GM18520 (cell line): ENCODE measurements at regions not wholly inside any gene's neighbourhood (a gene's known extent, or its start where the extent isn't known, plus 50 kb on each side); places are given as distances from the start of the nearest gene placed in this dataset.

Experiments used
- ATAC-seq: cut with Tn5 transposase; IDR thresholded peaks from one replicate; pipeline ENCODE4 v1.9.1; 2021; ENCODE audit not compliant: unreplicated experiment

DNA sequence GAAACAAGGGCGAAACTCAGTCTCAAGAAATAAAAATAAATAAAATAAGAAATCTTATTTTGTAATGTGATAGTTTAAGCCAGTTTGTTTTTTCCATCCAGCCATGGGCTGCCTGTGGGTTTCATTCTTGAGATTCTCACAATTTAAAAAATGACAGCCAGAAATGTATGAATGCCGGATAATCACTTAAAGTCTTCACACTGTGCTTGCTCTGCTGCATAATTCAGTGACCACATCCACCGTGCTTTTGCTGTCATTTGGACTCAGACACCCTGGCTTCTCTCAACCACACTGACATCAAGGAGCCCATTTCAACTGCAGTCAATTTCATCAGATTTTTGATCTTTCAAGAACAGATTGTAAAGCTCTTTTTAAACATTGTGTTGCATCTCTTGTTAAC lies 61.0 kb upstream of the DAPK1 start:
- no peak for ATAC-seq

DNA sequence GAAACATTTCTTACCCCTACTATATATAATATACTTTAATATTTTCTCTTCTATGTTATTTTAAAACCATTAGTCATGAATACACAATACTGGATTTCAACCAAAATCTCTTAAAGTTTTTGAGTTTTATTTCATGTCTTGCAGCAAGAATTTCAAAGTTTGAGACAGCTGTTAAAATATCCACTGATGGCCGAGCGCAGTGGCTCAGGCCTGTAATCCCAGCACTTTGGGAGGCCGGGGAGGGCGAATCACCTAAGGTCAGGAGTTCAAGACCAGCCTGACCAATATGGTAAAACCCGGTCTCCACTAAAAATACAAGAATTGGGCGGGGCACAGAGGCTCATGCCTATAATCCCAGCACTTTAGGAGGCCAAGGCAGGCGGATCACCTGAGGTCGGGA lies 59.7 kb upstream of the DAPK1 start:
- ATAC-seq: no peak

DNA sequence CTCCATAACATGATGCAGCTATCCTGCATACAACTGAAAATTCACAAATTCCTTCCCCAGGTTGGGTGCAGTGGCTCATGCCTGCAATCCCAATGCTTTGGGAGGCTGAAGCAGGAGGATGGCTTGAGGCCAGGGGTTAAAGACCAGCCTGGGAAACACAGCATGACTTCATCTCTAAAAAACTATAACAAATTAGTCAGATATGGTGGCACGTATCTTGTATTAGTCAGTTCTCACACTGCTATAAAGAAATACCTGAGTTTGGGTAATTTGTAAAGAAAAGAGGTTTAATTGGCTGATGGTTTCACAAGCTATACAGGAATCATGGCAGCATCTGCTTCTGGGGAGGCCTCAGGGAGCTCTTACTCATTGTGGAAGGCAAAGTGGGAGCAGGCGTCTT lies 56.4 kb upstream of the DAPK1 start:
- no peak for ATAC-seq

DNA sequence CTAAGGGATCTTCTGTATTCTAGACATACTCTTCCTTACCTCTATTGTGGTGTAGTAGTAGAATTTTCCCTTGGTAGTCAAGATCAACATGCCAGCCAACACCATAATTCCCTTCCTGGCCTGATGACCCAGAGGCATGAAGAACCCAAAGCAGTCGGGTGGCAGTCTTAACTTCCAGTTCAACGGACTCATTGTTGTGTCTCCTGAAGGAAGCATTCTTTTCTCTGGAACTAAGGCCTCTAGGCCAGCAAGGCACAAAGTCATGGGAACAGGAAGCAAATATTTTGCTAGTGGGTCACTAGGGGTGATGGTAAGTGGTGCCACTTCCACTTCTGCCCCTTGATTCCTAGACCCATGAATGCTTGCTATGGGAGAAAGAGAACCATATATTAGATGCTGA lies 55.2 kb upstream of the DAPK1 start:
- ATAC-seq: no peak

DNA sequence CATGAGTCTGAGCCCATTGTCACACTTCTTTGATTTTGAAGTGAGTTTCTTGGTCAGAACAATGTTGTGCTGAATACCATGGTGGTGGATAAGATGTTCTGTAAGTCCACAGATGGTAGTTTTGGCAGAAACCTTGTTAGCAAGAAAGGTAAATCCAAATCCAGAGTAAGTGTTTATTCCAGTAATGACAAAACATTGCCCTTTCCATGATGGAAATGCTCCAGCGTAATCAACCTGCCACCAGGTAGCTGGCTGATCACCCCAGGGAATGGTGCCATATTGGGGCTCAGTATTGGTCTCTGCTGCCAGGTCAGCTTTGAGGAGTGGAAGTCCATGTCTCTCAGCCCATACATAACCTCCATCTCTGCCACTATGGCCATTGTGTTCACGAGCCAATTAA lies 54.7 kb upstream of the DAPK1 start:
- ATAC-seq: no peak

DNA sequence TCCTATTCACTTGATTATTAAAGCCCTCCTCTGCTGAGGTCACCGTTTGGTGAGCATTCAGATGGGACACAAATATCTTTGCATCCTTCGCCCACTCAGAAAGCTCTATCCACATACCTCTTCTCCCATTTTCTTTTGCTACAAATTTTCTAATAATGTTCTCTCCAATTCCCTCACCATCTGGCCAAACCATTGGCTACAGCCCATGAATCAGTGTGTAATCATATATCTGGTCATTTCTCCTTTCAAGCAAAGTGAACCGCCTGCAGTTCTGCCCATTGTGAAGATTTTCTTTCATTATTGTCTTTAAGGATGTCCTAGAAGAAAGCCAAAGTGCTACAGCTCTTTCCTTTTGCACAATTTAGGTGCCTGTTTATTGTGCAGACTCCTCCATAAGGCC lies 54.2 kb upstream of the DAPK1 start:
- no peak for ATAC-seq

DNA sequence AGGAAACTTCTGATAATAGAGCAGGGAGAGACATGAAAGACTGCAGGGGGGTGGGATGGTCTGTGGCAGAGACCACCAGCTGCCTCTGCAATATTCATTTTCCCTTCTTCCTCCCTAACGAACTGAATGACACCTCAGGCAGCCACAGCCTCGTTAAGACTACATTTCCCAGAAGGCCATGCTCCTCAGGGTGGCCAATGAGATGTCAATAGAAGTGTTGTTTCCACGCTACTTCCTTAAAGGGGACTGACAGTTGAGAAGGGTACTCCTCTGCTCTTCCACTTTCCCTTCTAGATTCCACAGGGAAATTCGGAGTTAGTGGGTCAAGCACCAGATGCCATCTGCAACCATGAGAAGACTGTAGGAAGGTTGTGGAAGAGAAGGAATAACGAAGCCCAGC lies 52.0 kb upstream of the DAPK1 start:
- ATAC-seq: peak; percentile 75

DNA sequence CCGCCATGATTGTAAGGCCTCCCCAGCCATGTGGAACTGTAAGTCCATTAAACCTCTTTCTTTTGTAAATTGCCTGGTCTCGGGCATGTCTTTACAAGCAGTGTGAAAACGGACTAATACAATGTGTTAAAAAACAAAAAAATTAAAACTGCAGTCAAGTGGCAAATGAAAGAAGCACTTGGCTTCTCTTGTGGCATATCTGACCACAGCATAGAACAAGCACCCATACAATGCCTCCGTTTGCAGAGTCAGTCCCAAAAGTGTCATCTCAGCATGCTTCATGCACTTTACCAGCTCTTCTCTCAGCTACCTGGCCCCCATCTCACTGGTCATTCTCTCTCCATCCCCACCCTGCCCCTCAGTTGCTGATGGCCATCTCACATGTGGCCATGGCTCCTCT lies 51.1 kb upstream of the DAPK1 start:
- ATAC-seq: no peak

DNA sequence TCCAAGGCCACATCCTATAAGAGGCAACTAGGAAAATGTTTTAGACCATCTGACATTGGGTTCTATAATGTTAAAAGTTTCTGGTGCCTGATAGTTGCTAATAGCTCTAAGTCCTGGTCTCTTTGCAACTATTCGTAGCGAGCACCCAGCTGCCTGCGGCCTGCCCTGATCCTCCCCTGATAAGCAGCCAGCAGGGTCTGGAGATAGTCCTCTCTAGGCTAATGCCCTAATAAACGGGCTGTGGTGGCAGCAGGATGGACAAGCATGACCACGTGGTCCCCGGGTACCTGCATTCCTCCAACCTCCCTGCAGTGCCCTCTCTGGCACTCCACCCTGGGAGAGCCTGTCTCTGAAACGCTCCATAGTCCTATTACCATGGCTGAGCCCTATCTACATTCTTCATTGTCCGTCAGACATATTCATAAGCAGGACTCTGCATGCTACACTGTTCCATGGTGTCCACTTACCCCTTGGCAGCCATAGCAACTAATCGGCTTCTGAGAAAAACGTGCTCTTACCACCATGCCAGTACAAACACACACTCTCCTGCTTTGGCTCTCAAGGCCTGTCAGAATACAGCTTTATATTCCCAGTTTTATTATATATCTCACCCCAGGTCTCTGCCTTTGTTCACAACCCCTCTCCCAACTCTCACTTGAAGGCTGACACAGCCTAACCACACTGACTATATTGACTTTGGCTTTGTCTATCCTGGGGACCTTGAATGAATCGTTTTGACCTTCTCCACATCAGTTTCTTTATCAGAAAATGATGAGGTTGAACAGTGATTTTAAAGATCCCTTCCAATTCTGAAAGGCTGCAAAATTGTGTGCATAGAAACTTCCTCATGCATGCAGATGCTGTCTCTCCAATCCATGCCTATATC lies 49.9 kb upstream of the DAPK1 start:
- no peak for ATAC-seq
